H1 (cell line): ENCODE measurements at regions not wholly inside any gene's neighbourhood (a gene's known extent, or its start where the extent isn't known, plus 50 kb on each side); places are given as distances from the start of the nearest gene placed in this dataset.

ENCODE experiments used
- CTCF ChIA-PET: fragments of 300-600 bp; sonication (Branson Sonifier 250); formaldehyde crosslinking; loops from one replicate; lab custom pipeline; 2021; ENCODE audit not compliant: partially characterized antibody; lab: Charles Lee
- POLR2A ChIA-PET: fragments of 300-600 bp; sonication (Branson Sonifier 250); formaldehyde crosslinking; loops from one replicate; lab custom pipeline; 2021; ENCODE audit warnings: inconsistent platforms; ENCODE audit not compliant: partially characterized antibody; lab: Charles Lee
- DNase-seq, 2 experiments: peaks; one replicate each; pipeline versions ENCODE4 v3.0.0 to v3.0.0-alpha.2; 2010 to 2022; ENCODE audit warnings: low spot score in 2 of 2, low read depth in 1 of 2, mixed read lengths in 1 of 2
- FAIRE-seq: peaks from 2 replicates; lab custom pipeline; 2011; peaks lifted over from hg19 to GRCh38; lab: Jason Lieb, UNC
- H2AFZ ChIP-seq: 2 replicates; pipeline ENCODE4 v1.8.1; 2012; ENCODE audit warnings: low read length, inconsistent platforms
- H2AK5ac ChIP-seq: 2 replicates; pipeline ENCODE4 v1.6.1; 2013; ENCODE audit warnings: low read depth, low read length
- H2BK120ac ChIP-seq: replicated peaks from 2 replicates; pipeline ENCODE3; 2013; ENCODE audit warnings: low read depth, low read length, inconsistent platforms
- H2BK12ac ChIP-seq: 2 replicates; pipeline ENCODE4 v1.6.1; 2013; ENCODE audit warnings: low read depth, low read length
- H2BK15ac ChIP-seq: 2 replicates; pipeline ENCODE4 v1.6.1; 2013; ENCODE audit warnings: low read length
- H2BK20ac ChIP-seq: 2 replicates; pipeline ENCODE4 v1.6.1; 2013; ENCODE audit warnings: low read length
- H2BK5ac ChIP-seq: 2 replicates; pipeline ENCODE4 v1.6.1; 2013; ENCODE audit warnings: low read depth, low read length
- H3K14ac ChIP-seq: 2 replicates; pipeline ENCODE4 v1.6.1; 2013; ENCODE audit warnings: inconsistent platforms; ENCODE audit not compliant: insufficient read length
- H3K18ac ChIP-seq: 2 replicates; pipeline ENCODE4 v1.6.1; 2013; ENCODE audit warnings: low read length; ENCODE audit errors: extremely low read depth
- H3K23ac ChIP-seq: 2 replicates; pipeline ENCODE4 v1.6.1; 2013; ENCODE audit warnings: inconsistent platforms; ENCODE audit not compliant: insufficient read length
- H3K23me2 ChIP-seq: 2 replicates; pipeline ENCODE4 v1.6.1; 2013; ENCODE audit warnings: low read depth, low read length
- H3K27ac ChIP-seq: 2 replicates; pipeline ENCODE4 v1.6.1; 2011; ENCODE audit warnings: low read depth, low read length, inconsistent platforms
- H3K27me3 ChIP-seq, 4 experiments: replicated peaks in 1 of 4; 1 replicate in 1 of 4; 2 replicates in 3 of 4; pipeline versions ENCODE4 v1.6.1 to v1.8.1; 2011 to 2013; ENCODE audit warnings: low read length in 3 of 4, mild to moderate bottlenecking in 3 of 4, inconsistent platforms in 2 of 4, mixed read lengths in 2 of 4, moderate library complexity in 1 of 4; ENCODE audit not compliant: control insufficient read depth in 3 of 4, insufficient read depth in 3 of 4; ENCODE audit errors: extremely low read depth in 1 of 4
- H3K36me3 ChIP-seq, 4 experiments: 2 replicates each; pipeline versions ENCODE4 v1.6.1 to v1.8.1; 2011 to 2013; ENCODE audit warnings: mild to moderate bottlenecking in 4 of 4, low read length in 3 of 4, moderate library complexity in 2 of 4, control low read depth in 1 of 4, inconsistent platforms in 1 of 4; ENCODE audit not compliant: insufficient read depth in 4 of 4, control insufficient read depth in 2 of 4
- H3K4ac ChIP-seq: replicated peaks from 2 replicates; pipeline ENCODE3; 2013; ENCODE audit warnings: low read length, low read depth, mixed read lengths, inconsistent platforms; ENCODE audit not compliant: insufficient read length
- H3K4me1 ChIP-seq, 4 experiments: replicated peaks in 1 of 4; 1 replicate in 1 of 4; 2 replicates in 3 of 4; pipeline versions ENCODE4 v1.6.1 to v1.8.1; 2011 to 2013; ENCODE audit warnings: low read length in 3 of 4, inconsistent platforms in 2 of 4, mixed read lengths in 1 of 4; ENCODE audit not compliant: insufficient read depth in 4 of 4, control insufficient read depth in 3 of 4
- H3K4me2 ChIP-seq, 2 experiments: 2 replicates each; pipeline versions ENCODE4 v1.6.1 to v1.8.1; 2011 to 2013; ENCODE audit warnings: low read depth in 2 of 2, low read length in 2 of 2, control low read depth in 1 of 2, inconsistent platforms in 1 of 2, mild to moderate bottlenecking in 1 of 2; ENCODE audit not compliant: insufficient read depth in 1 of 2
- H3K4me3 ChIP-seq, 4 experiments: fragments of 200-600, 300-600 bp in 1 of 4; sonication (generic), shearing (Covaris generic), sonication (Bioruptor Twin) in 1 of 4; 2 replicates each; pipeline versions ENCODE4 v1.5.1 to v1.8.1; 2011 to 2016; ENCODE audit warnings: low read length in 4 of 4, low read depth in 3 of 4, control low read depth in 2 of 4, inconsistent platforms in 2 of 4, mild to moderate bottlenecking in 2 of 4, mixed read lengths in 1 of 4, moderate library complexity in 1 of 4; ENCODE audit not compliant: insufficient read depth in 2 of 4; ENCODE audit errors: extremely low read depth in 1 of 4
- H3K56ac ChIP-seq: replicated peaks from 2 replicates; pipeline ENCODE3; 2013; ENCODE audit warnings: low read depth, mild to moderate bottlenecking, mixed read lengths, low read length, inconsistent platforms; ENCODE audit not compliant: insufficient read length
- H3K79me1 ChIP-seq: 2 replicates; pipeline ENCODE4 v1.6.1; 2013; ENCODE audit warnings: low read depth, low read length, control low read depth
- H3K79me2 ChIP-seq, 2 experiments: 2 replicates each; pipeline versions ENCODE4 v1.6.1 to v1.8.1; 2012 to 2013; ENCODE audit warnings: low read length in 2 of 2, mild to moderate bottlenecking in 2 of 2, inconsistent platforms in 1 of 2; ENCODE audit not compliant: insufficient read depth in 2 of 2, control insufficient read depth in 1 of 2
- H3K9ac ChIP-seq, 4 experiments: replicated peaks in 1 of 4; 1 replicate in 1 of 4; 2 replicates in 3 of 4; pipeline versions ENCODE4 v1.6.1 to v1.8.1; 2011 to 2013; ENCODE audit warnings: low read depth in 3 of 4, low read length in 3 of 4, control low read depth in 2 of 4, mild to moderate bottlenecking in 2 of 4, moderate library complexity in 2 of 4, inconsistent platforms in 1 of 4; ENCODE audit errors: extremely low read depth in 1 of 4
- H3K9me3 ChIP-seq, 2 experiments: 2 replicates each; pipeline versions ENCODE4 v1.6.1 to v1.8.1; 2012 to 2013; ENCODE audit warnings: mild to moderate bottlenecking in 2 of 2, moderate library complexity in 2 of 2, control low read depth in 1 of 2, inconsistent platforms in 1 of 2, low read depth in 1 of 2, low read length in 1 of 2, mixed read lengths in 1 of 2; ENCODE audit not compliant: insufficient read depth in 2 of 2
- H4K20me1 ChIP-seq, 2 experiments: replicated peaks in 1 of 2; 2 replicates each; pipeline versions ENCODE3 to v1.8.1; 2011 to 2013; ENCODE audit warnings: inconsistent platforms in 2 of 2, low read length in 2 of 2, mild to moderate bottlenecking in 1 of 2; ENCODE audit not compliant: insufficient read depth in 2 of 2, control insufficient read depth in 1 of 2
- H4K5ac ChIP-seq: 2 replicates; pipeline ENCODE4 v1.6.1; 2013; ENCODE audit warnings: low read length, low read depth, mixed read lengths, inconsistent platforms; ENCODE audit not compliant: insufficient read length
- H4K8ac ChIP-seq: 2 replicates; pipeline ENCODE4 v1.8.0; 2013; ENCODE audit warnings: mild to moderate bottlenecking, moderate library complexity, low read length, inconsistent platforms; ENCODE audit not compliant: insufficient read depth; ENCODE audit errors: extremely low read depth
- H4K91ac ChIP-seq: replicated peaks from 2 replicates; pipeline ENCODE3; 2013; ENCODE audit warnings: low read length, mixed read lengths, inconsistent platforms; ENCODE audit not compliant: insufficient read length
- BRCA1 ChIP-seq: IDR thresholded peaks from 2 replicates; pipeline ENCODE4 v1.6.1; 2012; ENCODE audit warnings: low read depth, low read length, improper control_type of control experiment
- CBX5 ChIP-seq: fragments of 300-800, 300-1000 bp; sonication (generic); IDR thresholded peaks from 2 replicates; pipeline ENCODE4 v1.7.1; 2016; ENCODE audit warnings: antibody characterized with exemption, low read length, low read depth
- CEBPB ChIP-seq: IDR thresholded peaks from 2 replicates; pipeline ENCODE4 v1.6.1; 2012; ENCODE audit warnings: low read depth, low read length
- CHD1 ChIP-seq: IDR thresholded peaks from 2 replicates; pipeline ENCODE4 v1.6.1; 2012; ENCODE audit warnings: low read depth, low read length, improper control_type of control experiment
- CHD2 ChIP-seq: IDR thresholded peaks from 2 replicates; pipeline ENCODE4 v1.6.1; 2012; ENCODE audit warnings: low read length, improper control_type of control experiment
- HDAC2 ChIP-seq, 2 experiments: fragments of 300-600 bp in 1 of 2; sonication (generic) in 1 of 2; IDR thresholded peaks; 2 replicates each; pipeline ENCODE4 v1.6.1; 2011 to 2012; ENCODE audit warnings: low read depth in 2 of 2, low read length in 2 of 2, mild to moderate bottlenecking in 2 of 2, moderate library complexity in 2 of 2, borderline replicate concordance in 1 of 2, inconsistent platforms in 1 of 2
- KDM1A ChIP-seq: fragments of 200-600, 300-600 bp; sonication (generic); IDR thresholded peaks from 2 replicates; pipeline ENCODE4 v1.7.1; 2016; ENCODE audit warnings: mild to moderate bottlenecking, low read length, borderline replicate concordance
- NRF1 ChIP-seq: IDR thresholded peaks from 2 replicates; pipeline ENCODE4 v1.6.1; 2011; ENCODE audit warnings: mild to moderate bottlenecking, low read depth, low read length, improper control_type of control experiment
- POLR2AphosphoS5 ChIP-seq: IDR thresholded peaks from 2 replicates; pipeline ENCODE4 v1.6.1; 2011; ENCODE audit warnings: low read depth, low read length
- RFX5 ChIP-seq: IDR thresholded peaks from 2 replicates; pipeline ENCODE4 v1.6.1; 2011; ENCODE audit warnings: low read depth, low read length, improper control_type of control experiment, borderline replicate concordance
- SAP30 ChIP-seq: fragments of 300-600 bp; sonication (generic); IDR thresholded peaks from 2 replicates; pipeline ENCODE4 v1.7.1; 2012; ENCODE audit warnings: low read length, moderate library complexity, mild to moderate bottlenecking, inconsistent platforms; ENCODE audit not compliant: insufficient read depth, insufficient replicate concordance
- SIX5 ChIP-seq: IDR thresholded peaks from 2 replicates; pipeline ENCODE4 v1.6.1; 2011; ENCODE audit warnings: mild to moderate bottlenecking, low read depth, low read length
- SP1 ChIP-seq: IDR thresholded peaks from 2 replicates; pipeline ENCODE4 v1.6.1; 2011; ENCODE audit warnings: low read depth, low read length
- TCF12 ChIP-seq: IDR thresholded peaks from 2 replicates; pipeline ENCODE4 v1.6.1; 2011; ENCODE audit warnings: low read depth, mild to moderate bottlenecking, low read length
- TEAD4 ChIP-seq: IDR thresholded peaks from 2 replicates; pipeline ENCODE4 v1.6.1; 2012; ENCODE audit warnings: low read depth, low read length, inconsistent platforms, mixed read lengths
- YY1 ChIP-seq: IDR thresholded peaks from 2 replicates; pipeline ENCODE4 v1.6.1; 2011; ENCODE audit warnings: low read depth, mild to moderate bottlenecking, low read length

DNA sequence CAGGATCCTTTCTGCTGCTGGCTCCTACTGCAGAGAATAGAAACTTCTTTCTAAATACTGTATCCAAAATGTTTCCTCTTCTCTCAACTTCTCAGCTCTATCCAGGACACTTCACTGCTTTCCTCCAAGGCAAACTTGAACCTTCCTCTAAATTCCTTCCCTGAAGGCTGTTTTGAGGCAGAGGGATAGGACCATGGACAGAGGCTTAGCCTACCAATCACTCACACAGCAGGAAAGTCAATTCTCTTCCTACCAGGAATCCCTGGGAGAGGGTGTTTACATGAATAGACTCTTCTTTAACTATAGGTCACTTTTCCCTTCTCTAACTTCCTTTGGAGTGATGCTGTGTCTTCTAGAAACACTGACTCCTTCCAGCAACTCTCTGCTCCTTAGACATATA lies 115.6 kb upstream of the MKLN1 start:
- no peak overlapping the region for H2BK120ac ChIP-seq
- peak; percentile 94 for FAIRE-seq
- no peak overlapping the region for H3K4me3 ChIP-seq
- TF ChIP-seq NRF1 (no peak), SIX5 (no peak), SP1 (0 out of 2 replicates have a peak, but pooled peaks have one; percentile 43), CHD2 (no peak), CHD1 (no peak), CBX5 (no peak), YY1 (0 out of 2 replicates have a peak, but pooled peaks have one; percentile 6), TCF12 (0 out of 2 replicates have a peak, but pooled peaks have one; percentile 20), KDM1A (no peak), TEAD4 (0 out of 2 replicates have a peak, but pooled peaks have one; percentile 36), HDAC2 (IDR thresholded peaks at IDR 0.05; ENCODE audit: borderline replicate concordance in 1 of 2, low read depth in 2 of 2, low read length in 2 of 2) (peak in 1 of 2 experiments; percentile 69; a peak in 1 of 4 replicates), SAP30 (no peak), BRCA1 (no peak), CEBPB (no peak), POLR2AphosphoS5 (peak; percentile 41; the same call in 1 of the 2 replicates), RFX5 (no peak)

More for the DNA sequence above, 115.6 kb upstream of the MKLN1 start:
- Histone ChIP-seq H3K79me2 (no peaks in the 10 kb centered on the region), H3K36me3 (no peaks in the 10 kb centered on the region), H3K4me2 (no peak overlapping the region), H4K91ac (no peak overlapping the region), H3K27me3 (no peaks in the 10 kb centered on the region), H3K56ac (no peak overlapping the region), H3K14ac (no peak overlapping the region), H3K4ac (no peak overlapping the region), H2AFZ (no peak overlapping the region), H3K27ac (no peak overlapping the region), H3K79me1 (no peaks in the 10 kb centered on the region), H3K23me2 (no peaks in the 10 kb centered on the region), H4K20me1 (no peaks in the 10 kb centered on the region), H3K18ac (no peak overlapping the region), H3K9me3 (no peaks in the 10 kb centered on the region), H3K4me1 (peaks cover 0 to 4% (median 0%) of the 10 kb centered on the region in 4 experiments; a peak in 1 of 7 replicates), H3K9ac (no peak overlapping the region), H2BK20ac (no peak overlapping the region), H4K8ac (no peak overlapping the region), H4K5ac (no peak overlapping the region), H3K23ac (no peak overlapping the region), H2AK5ac (no peak overlapping the region), H2BK12ac (no peak overlapping the region), H2BK5ac (no peak overlapping the region), H2BK15ac (no peak overlapping the region)
- peak in 1 of 2 experiments; percentile 49 for DNase-seq
- ChIA-PET CTCF (interaction anchor here (0.8 kb wide), 1 partner anchor 62 kb away, joined by 3 read pairs; no protein-coding TSS in a partner anchor), POLR2A (interaction anchor here (0.6 to 1.0 kb wide), 2 partner anchors 16 to 72 kb away, joined by 3 read pairs; no protein-coding TSS in a partner anchor)
